Esophagus muscularis mucosa (tissue), 4 donors: ENCODE measurements at regions not wholly inside any gene's neighbourhood (a gene's known extent, or its start where the extent isn't known, plus 50 kb on each side); places are given as distances from the start of the nearest gene placed in this dataset.
"Not testable (repeated sequence)": the region's sequence is repeated elsewhere in the genome, so short reads cannot be mapped to it uniquely, and the experiment has no call there.

Experiments used
- CTCF ChIP-seq, 3 experiments: fragments of 200-600 bp in 2 of 3; fragments of 450-650 bp in 1 of 3; sonication (generic) in 2 of 3; IDR thresholded peaks; one replicate each; pipeline ENCODE4 v1.5.1; 2017 to 2019; ENCODE audit warnings: antibody characterized with exemption in 3 of 3, mild to moderate bottlenecking in 2 of 3, moderate library complexity in 1 of 3
- EP300 ChIP-seq: sonication (generic); formaldehyde crosslinking; IDR thresholded peaks from one replicate; pipeline ENCODE4 v1.6.1; 2017; ENCODE audit warnings: antibody characterized with exemption
- POLR2A ChIP-seq: fragments of 450-650 bp; IDR thresholded peaks from one replicate; pipeline ENCODE4 v1.6.1; 2017; ENCODE audit warnings: antibody characterized with exemption, moderate library complexity, mild to moderate bottlenecking, low read depth

- not testable (repeated sequence) for TF ChIP-seq CTCF (IDR thresholded peaks at IDR 0.05); POLR2A; EP300
These were observed 97.7 kb downstream of the TSN start for GRCh38 chr2:121853149-121853548.
